Glomerular visceral epithelial cell (primary cell): ENCODE measurements at regions not wholly inside any gene's neighbourhood (a gene's known extent, or its start where the extent isn't known, plus 50 kb on each side); places are given as distances from the start of the nearest gene placed in this dataset.

Experiments
- DNase-seq: peaks from one replicate; pipeline ENCODE4 v3.0.0-alpha.2; 2016; ENCODE audit errors: extremely low spot score

- DNase-seq: no peak
These were observed 200.7 kb upstream of the PIK3C3 start for GRCh38 chr18:41754332-41754731.

- no peak for DNase-seq
These were observed 201.2 kb upstream of the PIK3C3 start for GRCh38 chr18:41753826-41754225.

- no peak for DNase-seq
These were observed 202.2 kb upstream of the PIK3C3 start for GRCh38 chr18:41752826-41753225.

GRCh38 chr18:41751652-41752051 is 203.4 kb upstream of the PIK3C3 start:
- DNase-seq: no peak

GRCh38 chr18:41751161-41751560 is 203.9 kb upstream of the PIK3C3 start:
- no peak for DNase-seq

GRCh38 chr18:41747723-41748242 is 207.3 kb upstream of the PIK3C3 start:
- DNase-seq: no peak

GRCh38 chr18:41745166-41746049 is 209.6 kb upstream of the PIK3C3 start:
- peak; percentile 49 for DNase-seq

- DNase-seq: no peak
These were observed 210.5 kb upstream of the PIK3C3 start for GRCh38 chr18:41744421-41745030.

- no peak for DNase-seq
These were observed 217.8 kb upstream of the PIK3C3 start for GRCh38 chr18:41737218-41737617.

GRCh38 chr18:41734917-41735316 is 220.1 kb upstream of the PIK3C3 start:
- no peak for DNase-seq

GRCh38 chr18:41732356-41732755 is 222.7 kb upstream of the PIK3C3 start:
- no peak for DNase-seq

- no peak for DNase-seq
These were observed 223.2 kb upstream of the PIK3C3 start for GRCh38 chr18:41731884-41732283.

GRCh38 chr18:41724195-41724594 is 230.8 kb upstream of the PIK3C3 start:
- no peak for DNase-seq

GRCh38 chr18:41721103-41721790 is 233.8 kb upstream of the PIK3C3 start:
- DNase-seq: no peak

GRCh38 chr18:41720226-41720625 is 234.8 kb upstream of the PIK3C3 start:
- no peak for DNase-seq

- DNase-seq: no peak
These were observed 235.2 kb upstream of the PIK3C3 start for GRCh38 chr18:41719808-41720207.

GRCh38 chr18:41714872-41715271 is 240.2 kb upstream of the PIK3C3 start:
- DNase-seq: no peak

- DNase-seq: no peak
These were observed 240.8 kb upstream of the PIK3C3 start for GRCh38 chr18:41713969-41714825.

GRCh38 chr18:41706301-41706700 is 248.7 kb upstream of the PIK3C3 start:
- DNase-seq: no peak

GRCh38 chr18:41703744-41704530 is 251.1 kb upstream of the PIK3C3 start:
- DNase-seq: no peak

- DNase-seq: no peak
These were observed 254.6 kb upstream of the PIK3C3 start for GRCh38 chr18:41700416-41700815.
